Thyroid gland (tissue), 4 donors: ENCODE measurements at regions not wholly inside any gene's neighbourhood (a gene's known extent, or its start where the extent isn't known, plus 50 kb on each side); places are given as distances from the start of the nearest gene placed in this dataset.

Experiments used
- DNase-seq, 2 donors: peaks; one replicate each; pipeline ENCODE4 v3.0.0-alpha.2; 2019
- H3K27ac ChIP-seq, 3 donors: fragments of 200-600 bp; sonication (generic); 1 replicate in 2 of 3; 2 replicates in 1 of 3; pipeline ENCODE4 v1.5.1; 2016 to 2019; ENCODE audit warnings: mild to moderate bottlenecking in 1 of 3, moderate library complexity in 1 of 3
- H3K27me3 ChIP-seq: fragments of 200-600 bp; sonication (generic); one replicate; pipeline ENCODE4 v1.5.1; 2019
- H3K36me3 ChIP-seq, 2 donors: fragments of 200-600 bp; sonication (generic); one replicate each; pipeline ENCODE4 v1.5.1; 2016 to 2019
- H3K4me1 ChIP-seq, 2 donors: fragments of 200-600 bp; sonication (generic); one replicate each; pipeline ENCODE4 v1.5.1; 2017 to 2019
- H3K4me3 ChIP-seq, 3 donors: fragments of 200-600 bp; sonication (generic); replicated peaks in 1 of 3; 1 replicate in 2 of 3; 2 replicates in 1 of 3; pipeline ENCODE4 v1.5.1; 2016; ENCODE audit warnings: mild to moderate bottlenecking in 1 of 3
- H3K9me3 ChIP-seq: fragments of 200-600 bp; sonication (generic); one replicate; pipeline ENCODE4 v1.5.1; 2017
- CTCF ChIP-seq, 6 experiments: fragments of 200-600 bp in 3 of 6; fragments of 450-650 bp in 3 of 6; sonication (generic) in 3 of 6; IDR thresholded peaks; one replicate each; pipeline ENCODE4 v1.5.1; 2016 to 2019; ENCODE audit warnings: antibody characterized with exemption in 6 of 6, mild to moderate bottlenecking in 2 of 6, inconsistent platforms in 1 of 6, moderate library complexity in 1 of 6
- POLR2A ChIP-seq, 2 donors: fragments of 450-650 bp; IDR thresholded peaks; one replicate each; pipeline ENCODE4 v1.6.1; 2017; ENCODE audit warnings: antibody characterized with exemption in 2 of 2, mild to moderate bottlenecking in 2 of 2, moderate library complexity in 1 of 2
- WGBS, 2 donors: methylation state at CpG; one replicate each; pipeline ENCODE4 v1.1.5; 2017; 5-methylcytosine and 5-hydroxymethylcytosine counted together
- intact Hi-C: fragments of 100-400 bp; cut with DNase I; formaldehyde crosslinking; loops from one replicate; pipeline ENCODE4 v1.15.1; 2023

GRCh38 chr2:190119923-190120590 lies 57.5 kb upstream of the MSTN start:
- TF ChIP-seq CTCF (IDR thresholded peaks at IDR 0.05) (no peak), POLR2A (IDR thresholded peaks at IDR 0.05) (no peak)
- no peak for DNase-seq
- WGBS, 2 donors, result 64 to 66% methylated on average over 14 of the region's 14 CpGs
- intact Hi-C loops, result no loop called here
- Histone ChIP-seq H3K4me3 (no peak overlapping the region), H3K27me3 (no peaks in the 10 kb centered on the region), H3K4me1 (no peaks in the 10 kb centered on the region), H3K9me3 (no peaks in the 10 kb centered on the region), H3K27ac (no peak overlapping the region), H3K36me3 (no peaks in the 10 kb centered on the region)

- H3K36me3 ChIP-seq, result no peaks in the 10 kb centered on the region
- intact Hi-C loops, result no loop called here
- WGBS, 2 donors, result 59 to 78% methylated on average over 14 of the region's 14 CpGs
- no peak overlapping the region for H3K27ac ChIP-seq
- H3K27me3 ChIP-seq, result no peaks in the 10 kb centered on the region
- peak; percentile 18 to 27 for DNase-seq
- H3K9me3 ChIP-seq, result no peaks in the 10 kb centered on the region
- no peak overlapping the region for H3K4me3 ChIP-seq
- TF ChIP-seq CTCF (IDR thresholded peaks at IDR 0.05), result no peak
- TF ChIP-seq POLR2A (IDR thresholded peaks at IDR 0.05), result no peak
- no peaks in the 10 kb centered on the region for H3K4me1 ChIP-seq
Observed at GRCh38 chr2:190119257-190119656, 56.7 kb upstream of the MSTN start.

- intact Hi-C loops, result no loop called here
- no peaks in the 10 kb centered on the region for H3K4me1 ChIP-seq
Observed at GRCh38 chr2:190117305-190117704, 54.8 kb upstream of the MSTN start.

GRCh38 chr2:190113000-190113399 lies 50.5 kb upstream of the MSTN start:
- 93 to 94% methylated on average over 2 of the region's 2 CpGs for WGBS, 2 donors
- no peaks in the 10 kb centered on the region for H3K9me3 ChIP-seq
- no peaks in the 10 kb centered on the region for H3K36me3 ChIP-seq
- no peak overlapping the region for H3K27ac ChIP-seq
- intact Hi-C loops, result no loop called here
- no peak overlapping the region for H3K4me3 ChIP-seq
- DNase-seq, result no peak
- H3K27me3 ChIP-seq, result no peaks in the 10 kb centered on the region
- TF ChIP-seq CTCF (IDR thresholded peaks at IDR 0.05), result no peak
- no peak for TF ChIP-seq POLR2A (IDR thresholded peaks at IDR 0.05)
- H3K4me1 ChIP-seq, result no peaks in the 10 kb centered on the region

More at GRCh38 chr2:190117305-190117704, 54.8 kb upstream of the MSTN start:
- Histone ChIP-seq H3K27ac (no peak overlapping the region), H3K9me3 (no peaks in the 10 kb centered on the region), H3K4me3 (no peak overlapping the region), H3K27me3 (no peaks in the 10 kb centered on the region), H3K36me3 (no peaks in the 10 kb centered on the region)
- DNase-seq, result no peak
- no peak for TF ChIP-seq POLR2A (IDR thresholded peaks at IDR 0.05)
- no peak for TF ChIP-seq CTCF (IDR thresholded peaks at IDR 0.05)
- WGBS, 2 donors, result 98% methylated on average over 1 of the region's 1 CpG
